Esophagus (tissue), 2 donors: ENCODE measurements at regions not wholly inside any gene's neighbourhood (a gene's known extent, or its start where the extent isn't known, plus 50 kb on each side); places are given as distances from the start of the nearest gene placed in this dataset.

Experiments
- H3K27ac ChIP-seq, 2 donors: one replicate each; pipeline ENCODE4 v1.5.1; 2013; ENCODE audit warnings: low read depth in 2 of 2, mild to moderate bottlenecking in 2 of 2, inconsistent platforms in 1 of 2, low read length in 1 of 2, moderate library complexity in 1 of 2
- H3K27me3 ChIP-seq, 2 donors: one replicate each; pipeline ENCODE4 v1.6.1; 2013; ENCODE audit warnings: low read length in 2 of 2, control low read depth in 1 of 2, mild to moderate bottlenecking in 1 of 2; ENCODE audit not compliant: insufficient read depth in 2 of 2, control insufficient read depth in 1 of 2
- H3K36me3 ChIP-seq, 2 donors: one replicate each; pipeline ENCODE4 v1.6.1; 2013; ENCODE audit warnings: low read length in 1 of 2; ENCODE audit not compliant: control insufficient read depth in 2 of 2, insufficient read depth in 2 of 2
- H3K4me1 ChIP-seq, 2 donors: one replicate each; pipeline ENCODE4 v1.6.1; 2013; ENCODE audit warnings: low read length in 1 of 2; ENCODE audit not compliant: control insufficient read depth in 2 of 2, insufficient read depth in 2 of 2
- H3K4me3 ChIP-seq, 2 donors: one replicate each; pipeline ENCODE4 v1.5.1; 2013; ENCODE audit warnings: low read length in 2 of 2, mild to moderate bottlenecking in 2 of 2, low read depth in 1 of 2, moderate library complexity in 1 of 2
- H3K9me3 ChIP-seq, 2 donors: one replicate each; pipeline ENCODE4 v1.6.1; 2013; ENCODE audit warnings: mild to moderate bottlenecking in 2 of 2, low read depth in 1 of 2, low read length in 1 of 2, moderate library complexity in 1 of 2; ENCODE audit not compliant: control insufficient read depth in 2 of 2, insufficient read depth in 1 of 2
- WGBS, 2 donors: extraction: QIAGEN DNeasy Blood & Tissue Kit; methylation state at CpG; one replicate each; pipeline ENCODE4 v1.1.7; 2013; 5-methylcytosine and 5-hydroxymethylcytosine counted together
- donor health status: healthy with polysubstance abuse.
- donor health status: Bipolar disorder and iron deficiency.

- Histone ChIP-seq H3K9me3 (no peaks in the 10 kb centered on the region), H3K27me3 (no peaks in the 10 kb centered on the region), H3K4me3 (no peak overlapping the region), H3K4me1 (peaks cover 6 to 46% of the 10 kb centered on the region in 2 donors), H3K36me3 (no peaks in the 10 kb centered on the region), H3K27ac (peak overlapping the region; percentile 66 to 71)
- WGBS, 2 donors = 63 to 68% methylated on average over 9 of the region's 9 CpGs
These were observed 102.9 kb upstream of the FAM20C start for GRCh38 chr7:89232-90019.

- Histone ChIP-seq H3K4me3 (no peak overlapping the region), H3K36me3 (no peaks in the 10 kb centered on the region), H3K27ac (peak overlapping the region; percentile 44 to 65), H3K9me3 (no peaks in the 10 kb centered on the region), H3K27me3 (no peaks in the 10 kb centered on the region), H3K4me1 (peaks cover 6 to 43% of the 10 kb centered on the region in 2 donors)
- WGBS, 2 donors = 67 to 69% methylated on average over 13 of the region's 13 CpGs
These were observed 102.0 kb upstream of the FAM20C start for GRCh38 chr7:90111-91063.

DNA sequence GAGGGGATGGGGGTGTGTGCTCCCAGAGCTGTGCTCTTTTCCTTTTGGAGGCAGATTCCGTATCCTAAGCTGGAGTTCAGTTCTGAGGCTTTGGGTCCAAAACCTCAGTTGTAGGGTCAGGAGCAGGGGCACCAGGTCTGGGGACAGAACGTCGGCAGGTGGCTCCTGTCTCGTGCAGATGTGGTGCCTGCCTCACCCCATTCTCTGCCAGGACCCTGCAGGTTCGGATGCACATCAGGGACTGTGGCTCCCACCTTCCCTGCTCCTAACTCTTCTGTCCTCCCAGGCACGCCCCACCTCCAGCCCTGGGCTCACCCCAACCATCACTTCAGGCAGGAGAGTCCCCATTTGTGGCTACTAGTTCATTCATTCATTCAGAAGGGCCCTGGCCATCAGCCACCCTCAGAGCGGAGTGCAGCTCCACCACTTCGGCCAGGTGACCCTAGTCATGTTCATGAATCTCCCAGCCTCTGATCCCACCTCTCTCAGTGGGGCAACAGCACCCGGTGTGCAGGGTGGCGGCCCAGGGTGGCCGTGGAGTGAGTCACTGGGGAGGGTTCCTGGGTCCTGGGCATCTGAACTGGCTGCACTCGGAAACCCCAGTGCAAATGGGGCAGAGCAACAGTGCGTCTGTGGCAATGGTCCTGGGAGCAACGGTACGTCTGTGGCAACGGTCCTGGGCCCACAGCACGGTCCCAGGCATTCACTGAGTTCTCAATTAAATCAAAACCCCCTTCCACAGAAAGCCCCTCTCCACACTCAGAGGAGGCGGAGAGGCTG, 100.8 kb upstream of the FAM20C start:
- WGBS, 2 donors = 84 to 89% methylated on average over 18 of the region's 18 CpGs
- peaks cover 6 to 39% of the 10 kb centered on the region in 2 donors for H3K4me1 ChIP-seq

DNA sequence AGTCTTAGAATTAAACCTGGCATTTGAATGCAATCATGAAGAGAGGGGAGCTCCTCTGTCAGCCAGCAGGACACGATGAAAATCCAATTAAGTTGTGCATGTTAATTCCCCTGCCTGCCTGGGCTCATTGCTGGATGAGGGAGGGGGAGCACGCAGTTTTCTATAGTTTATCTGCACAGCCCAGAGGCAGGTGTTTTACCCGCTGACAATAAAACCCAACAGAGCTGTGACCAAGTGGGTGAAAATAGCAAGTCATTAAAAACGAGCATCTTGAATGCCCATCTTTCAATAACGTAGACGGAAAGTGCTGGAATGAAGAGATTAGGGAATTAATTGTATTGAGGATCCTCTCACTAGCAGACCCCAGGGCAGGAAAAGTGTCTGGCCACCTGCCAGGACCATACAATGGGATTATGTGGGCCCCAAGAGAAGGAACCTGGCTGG, 100.1 kb upstream of the FAM20C start:
- no peak overlapping the region for H3K27ac ChIP-seq
- no peaks in the 10 kb centered on the region for H3K36me3 ChIP-seq
- WGBS, 2 donors = 50 to 62% methylated on average over 6 of the region's 6 CpGs
- no peaks in the 10 kb centered on the region for H3K9me3 ChIP-seq
- H3K4me3 ChIP-seq = no peak overlapping the region
- peaks cover 0 to 3% of the 10 kb centered on the region in 2 donors for H3K27me3 ChIP-seq
- peaks cover 6 to 39% of the 10 kb centered on the region in 2 donors for H3K4me1 ChIP-seq

More for the DNA sequence above, 100.8 kb upstream of the FAM20C start:
- Histone ChIP-seq H3K9me3 (no peaks in the 10 kb centered on the region), H3K36me3 (no peaks in the 10 kb centered on the region), H3K27me3 (peaks cover 0 to under 1% of the 10 kb centered on the region in 2 donors), H3K4me3 (no peak overlapping the region), H3K27ac (no peak overlapping the region)

DNA sequence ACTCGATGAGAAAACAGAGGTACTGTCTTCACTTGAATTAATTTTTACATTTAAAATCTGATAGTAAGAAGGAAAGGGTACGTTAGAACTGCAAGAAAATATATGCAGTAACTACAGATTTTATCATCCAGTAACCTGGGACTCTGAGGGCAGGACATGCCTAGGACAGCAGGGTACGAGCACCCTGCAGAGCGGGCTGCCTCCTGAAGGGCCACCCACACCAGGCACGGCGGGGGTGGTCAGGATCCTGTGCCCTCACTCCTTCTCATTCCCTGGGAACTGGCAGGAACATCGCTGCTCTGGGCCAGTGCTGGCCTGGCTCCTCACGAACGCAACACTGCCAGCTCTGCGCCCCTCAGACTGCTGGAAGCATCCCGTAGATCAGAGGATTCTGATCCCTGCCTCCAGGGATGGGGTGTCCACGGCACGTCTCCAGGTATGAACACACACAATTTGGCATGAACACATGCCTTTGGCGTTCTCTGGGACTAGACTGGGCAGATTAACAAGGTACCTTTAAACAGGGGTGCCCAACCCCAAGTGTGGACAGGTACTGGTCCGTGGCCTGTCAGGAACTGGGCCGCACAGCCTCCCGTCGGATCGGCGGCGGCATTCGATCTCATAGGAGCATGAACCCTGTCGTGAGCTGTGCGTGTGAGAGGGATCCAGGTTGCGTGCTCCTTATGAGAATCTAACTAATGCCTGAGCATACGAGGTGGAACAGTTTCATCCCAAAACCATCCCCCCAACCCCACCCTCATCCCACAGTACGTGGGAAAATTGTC, 99.3 kb upstream of the FAM20C start:
- 50 to 73% methylated on average over 27 of the region's 27 CpGs for WGBS, 2 donors
- Histone ChIP-seq H3K27ac (no peak overlapping the region), H3K9me3 (peaks cover 0 to 4% of the 10 kb centered on the region in 2 donors), H3K36me3 (no peaks in the 10 kb centered on the region), H3K27me3 (peaks cover 0 to 3% of the 10 kb centered on the region in 2 donors), H3K4me3 (no peak overlapping the region), H3K4me1 (peaks cover 6 to 34% of the 10 kb centered on the region in 2 donors)

GRCh38 chr7:94251-94801, 98.0 kb upstream of the FAM20C start:
- Histone ChIP-seq H3K4me3 (no peak overlapping the region), H3K27me3 (peaks cover 0 to 3% of the 10 kb centered on the region in 2 donors), H3K4me1 (peaks cover 2 to 23% of the 10 kb centered on the region in 2 donors), H3K36me3 (no peaks in the 10 kb centered on the region), H3K27ac (no peak overlapping the region), H3K9me3 (peaks cover 0 to 4% of the 10 kb centered on the region in 2 donors)
- 93 to 96% methylated on average over 6 of the region's 6 CpGs for WGBS, 2 donors

DNA sequence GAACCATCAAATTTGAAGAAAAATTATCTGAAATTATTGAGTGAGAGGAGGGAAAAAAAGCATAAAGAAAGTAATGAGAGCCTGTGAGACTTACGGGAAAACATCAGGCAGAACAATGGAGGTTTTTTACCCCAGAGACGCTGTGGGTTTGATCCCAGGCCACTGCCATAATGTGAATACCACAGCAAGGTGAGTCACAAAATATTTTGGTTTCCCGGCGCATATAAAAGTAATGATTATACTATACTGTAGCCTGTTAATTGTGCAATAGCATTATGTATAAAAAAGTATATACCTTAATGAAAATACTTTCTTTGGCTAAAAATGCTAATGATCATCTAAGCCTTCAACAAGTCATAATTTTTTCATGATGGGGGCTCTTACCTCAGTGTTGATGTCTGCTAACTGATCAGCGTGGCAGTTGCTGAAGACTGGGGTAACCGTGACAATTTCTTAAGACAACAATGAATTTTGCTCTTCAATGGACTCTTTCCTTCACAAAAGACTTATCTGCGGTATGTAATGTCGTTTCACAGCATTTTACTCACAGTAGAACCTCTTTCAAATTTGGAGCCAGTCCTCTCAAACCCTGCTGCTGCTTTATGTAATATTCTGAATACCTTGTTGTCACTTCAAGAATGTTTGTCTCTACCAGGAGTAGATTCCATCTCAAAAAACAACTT, 97.0 kb upstream of the FAM20C start:
- 83 to 87% methylated on average over 8 of the region's 8 CpGs for WGBS, 2 donors

DNA sequence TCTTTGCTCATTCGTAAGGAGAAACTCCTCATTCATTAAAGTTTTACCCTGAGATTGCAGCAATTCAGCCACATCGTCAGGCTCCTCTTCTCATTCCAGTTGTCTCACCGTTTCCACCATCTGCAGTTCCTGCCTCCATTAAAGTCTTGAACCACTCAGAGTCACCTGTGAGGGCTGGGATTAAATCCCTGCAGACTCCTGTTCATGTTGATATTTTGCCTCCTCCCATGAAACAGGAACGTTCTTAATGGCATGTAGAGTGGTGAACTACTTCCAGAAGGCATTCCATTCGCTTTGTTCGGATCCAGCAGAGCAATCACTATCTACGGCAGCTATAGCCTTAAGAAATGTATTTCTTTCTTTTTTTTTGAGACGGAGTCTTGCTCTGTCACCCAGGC, 96.5 kb upstream of the FAM20C start:
- peaks cover 0 to 15% of the 10 kb centered on the region in 2 donors for H3K4me1 ChIP-seq
- peaks cover 0 to 3% of the 10 kb centered on the region in 2 donors for H3K27me3 ChIP-seq
- no peaks in the 10 kb centered on the region for H3K36me3 ChIP-seq
- no peak overlapping the region for H3K4me3 ChIP-seq
- H3K27ac ChIP-seq = no peak overlapping the region
- 76 to 77% methylated on average over 8 of the region's 8 CpGs for WGBS, 2 donors
- peaks cover 0 to 4% of the 10 kb centered on the region in 2 donors for H3K9me3 ChIP-seq

More for the DNA sequence above, 97.0 kb upstream of the FAM20C start:
- Histone ChIP-seq H3K9me3 (peaks cover 0 to 4% of the 10 kb centered on the region in 2 donors), H3K27ac (no peak overlapping the region), H3K36me3 (no peaks in the 10 kb centered on the region), H3K4me1 (peaks cover 0 to 19% of the 10 kb centered on the region in 2 donors), H3K27me3 (peaks cover 0 to 3% of the 10 kb centered on the region in 2 donors), H3K4me3 (no peak overlapping the region)
